ENCODE measurements at regions not wholly inside any gene's neighbourhood (a gene's known extent, or its start where the extent isn't known, plus 50 kb on each side); places are given as distances from the start of the nearest gene placed in this dataset.

DNA sequence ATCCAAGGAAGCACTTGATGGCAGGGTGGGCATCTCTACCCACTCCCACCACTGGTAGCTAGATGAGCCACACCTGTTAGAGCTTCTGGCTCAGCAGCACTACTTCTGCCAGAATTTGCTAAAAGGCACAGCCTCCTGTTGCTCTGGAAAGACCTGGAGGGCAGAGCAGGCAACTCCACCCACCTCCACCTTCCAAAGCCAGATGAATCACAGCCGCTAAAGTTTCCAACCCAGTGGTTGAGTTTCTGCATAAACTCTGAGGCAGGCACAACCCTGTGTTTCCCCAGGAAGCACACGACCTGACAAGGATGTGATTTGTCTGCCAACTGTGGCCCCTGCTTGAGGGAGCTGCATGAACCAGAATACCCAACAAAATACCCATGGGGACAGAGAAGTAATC lies 111.6 kb upstream of the GCFC2 start:
- no peak for ATAC-seq
- no peak overlapping the region for H3K9ac ChIP-seq (ENCODE audit: low read length)
- H3K4me2 ChIP-seq (ENCODE audit: low read length) = no peak overlapping the region
- H3K4me1 ChIP-seq (ENCODE audit: control insufficient read depth in 1 of 2, insufficient read depth in 2 of 2, low read length in 2 of 2) = no peaks in the 10 kb centered on the region
- H2AFZ ChIP-seq (ENCODE audit: low read depth, low read length, poor library complexity, severe bottlenecking) = no peak overlapping the region
- no peak overlapping the region for H3K27ac ChIP-seq (ENCODE audit: low read depth, low read length)
- DNase-seq (ENCODE audit: low read depth, low spot score) = no peak
- no peak overlapping the region for H3K4me3 ChIP-seq (replicated peaks in 1 of 2; ENCODE audit: low read depth in 1 of 2, low read length in 2 of 2)
- BruUV-seq (replicated peaks) = no TSS peak
- no peaks in the 10 kb centered on the region for H3K36me3 ChIP-seq (ENCODE audit: control insufficient read depth in 1 of 2, insufficient read depth in 2 of 2, low read length in 2 of 2)
- intact Hi-C loops (cut with micrococcal nuclease) = no loop called here
- H3K9me2 ChIP-seq (ENCODE audit: insufficient read depth) = no peaks in the 10 kb centered on the region
- ChIA-PET POLR2A (no interaction called here), RAD21 (ENCODE audit: low non-redundant PET in 1 of 2, low total read pairs in 2 of 2, uncharacterized antibody in 2 of 2, unreplicated experiment in 2 of 2) (no interaction called here), CTCF (no interaction called here)
- no peaks in the 10 kb centered on the region for H3K27me3 ChIP-seq (ENCODE audit: insufficient read depth, low read length)
- no peaks in the 10 kb centered on the region for H3K79me2 ChIP-seq (ENCODE audit: insufficient read depth, low read length)
- H4K20me1 ChIP-seq (ENCODE audit: insufficient read depth) = no peaks in the 10 kb centered on the region
- TF ChIP-seq YY1 (IDR thresholded peaks at IDR 0.05; ENCODE audit: extremely low read depth, insufficient replicate concordance, low read depth, low read length) (no peak), SIN3A (IDR thresholded peaks at IDR 0.05; ENCODE audit: low read depth) (no peak), SP1 (IDR thresholded peaks at IDR 0.05; ENCODE audit: low read depth) (no peak), POLR2AphosphoS5 (IDR thresholded peaks at IDR 0.05; ENCODE audit: low read depth, low read length) (no peak)
- TF ChIP-seq, protein P1, sequence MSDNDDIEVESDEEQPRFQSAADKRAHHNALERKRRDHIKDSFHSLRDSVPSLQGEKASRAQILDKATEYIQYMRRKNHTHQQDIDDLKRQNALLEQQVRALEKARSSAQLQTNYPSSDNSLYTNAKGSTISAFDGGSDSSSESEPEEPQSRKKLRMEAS (IDR thresholded peaks at IDR 0.05) = no peak
- no peaks in the 10 kb centered on the region for H3K9me3 ChIP-seq (ENCODE audit: control insufficient read depth in 1 of 2, insufficient read depth in 1 of 2, low read depth in 1 of 2, low read length in 2 of 2)

GRCh38 chr2:75820693-75821092 lies 110.0 kb upstream of the GCFC2 start:
- intact Hi-C loops (cut with micrococcal nuclease) = no loop called here
- H3K27me3 ChIP-seq (ENCODE audit: insufficient read depth, low read length) = no peaks in the 10 kb centered on the region
- no TSS peak for BruUV-seq (replicated peaks)
- DNase-seq (ENCODE audit: low read depth, low spot score) (no peak), ATAC-seq (no peak)
- no peaks in the 10 kb centered on the region for H3K9me3 ChIP-seq (ENCODE audit: control insufficient read depth in 1 of 2, insufficient read depth in 1 of 2, low read depth in 1 of 2, low read length in 2 of 2)
- H4K20me1 ChIP-seq (ENCODE audit: insufficient read depth) = no peaks in the 10 kb centered on the region
- no peaks in the 10 kb centered on the region for H3K36me3 ChIP-seq (ENCODE audit: control insufficient read depth in 1 of 2, insufficient read depth in 2 of 2, low read length in 2 of 2)
- no peak overlapping the region for H3K27ac ChIP-seq (ENCODE audit: low read depth, low read length)
- no peaks in the 10 kb centered on the region for H3K4me1 ChIP-seq (ENCODE audit: control insufficient read depth in 1 of 2, insufficient read depth in 2 of 2, low read length in 2 of 2)
- H2AFZ ChIP-seq (ENCODE audit: low read depth, low read length, poor library complexity, severe bottlenecking) = no peak overlapping the region
- ChIA-PET CTCF (no interaction called here), POLR2A (no interaction called here), RAD21 (ENCODE audit: low non-redundant PET in 1 of 2, low total read pairs in 2 of 2, uncharacterized antibody in 2 of 2, unreplicated experiment in 2 of 2) (no interaction called here)
- H3K4me2 ChIP-seq (ENCODE audit: low read length) = no peak overlapping the region
- no peak overlapping the region for H3K9ac ChIP-seq (ENCODE audit: low read length)
- H3K79me2 ChIP-seq (ENCODE audit: insufficient read depth, low read length) = no peaks in the 10 kb centered on the region
- H3K9me2 ChIP-seq (ENCODE audit: insufficient read depth) = no peaks in the 10 kb centered on the region
- no peak overlapping the region for H3K4me3 ChIP-seq (replicated peaks in 1 of 2; ENCODE audit: low read depth in 1 of 2, low read length in 2 of 2)
- no peak for TF ChIP-seq YY1 (IDR thresholded peaks at IDR 0.05; ENCODE audit: extremely low read depth, insufficient replicate concordance, low read depth, low read length)
- TF ChIP-seq EGR1 (IDR thresholded peaks at IDR 0.05; ENCODE audit: low read depth) = no peak
- TF ChIP-seq REST (IDR thresholded peaks at IDR 0.05; ENCODE audit: low read depth) = no peak
- TF ChIP-seq TCF7L2 (IDR thresholded peaks at IDR 0.05; ENCODE audit: borderline replicate concordance, extremely low read depth, insufficient read depth, insufficient read length) = no peak
- TF ChIP-seq CBX3 (IDR thresholded peaks at IDR 0.05; ENCODE audit: low read depth) = no peak
- TF ChIP-seq ZFX (IDR thresholded peaks at IDR 0.05) = no peak
- no peak for TF ChIP-seq EZH2 (IDR thresholded peaks at IDR 0.05)
- TF ChIP-seq SRF (IDR thresholded peaks at IDR 0.05; ENCODE audit: low read depth) = no peak
- no peak for TF ChIP-seq FOSL1 (IDR thresholded peaks at IDR 0.05; ENCODE audit: low read depth)
- no peak for TF ChIP-seq POLR2A (IDR thresholded peaks at IDR 0.05; ENCODE audit: borderline replicate concordance, extremely low read depth, insufficient read depth, insufficient read length)
- no peak for TF ChIP-seq SP1 (IDR thresholded peaks at IDR 0.05; ENCODE audit: low read depth)
- TF ChIP-seq EZH2phosphoT487 (IDR thresholded peaks at IDR 0.05; ENCODE audit: borderline replicate concordance) = no peak
- TF ChIP-seq CEBPB (IDR thresholded peaks at IDR 0.05; ENCODE audit: low read depth) = no peak
- TF ChIP-seq, protein P2, sequence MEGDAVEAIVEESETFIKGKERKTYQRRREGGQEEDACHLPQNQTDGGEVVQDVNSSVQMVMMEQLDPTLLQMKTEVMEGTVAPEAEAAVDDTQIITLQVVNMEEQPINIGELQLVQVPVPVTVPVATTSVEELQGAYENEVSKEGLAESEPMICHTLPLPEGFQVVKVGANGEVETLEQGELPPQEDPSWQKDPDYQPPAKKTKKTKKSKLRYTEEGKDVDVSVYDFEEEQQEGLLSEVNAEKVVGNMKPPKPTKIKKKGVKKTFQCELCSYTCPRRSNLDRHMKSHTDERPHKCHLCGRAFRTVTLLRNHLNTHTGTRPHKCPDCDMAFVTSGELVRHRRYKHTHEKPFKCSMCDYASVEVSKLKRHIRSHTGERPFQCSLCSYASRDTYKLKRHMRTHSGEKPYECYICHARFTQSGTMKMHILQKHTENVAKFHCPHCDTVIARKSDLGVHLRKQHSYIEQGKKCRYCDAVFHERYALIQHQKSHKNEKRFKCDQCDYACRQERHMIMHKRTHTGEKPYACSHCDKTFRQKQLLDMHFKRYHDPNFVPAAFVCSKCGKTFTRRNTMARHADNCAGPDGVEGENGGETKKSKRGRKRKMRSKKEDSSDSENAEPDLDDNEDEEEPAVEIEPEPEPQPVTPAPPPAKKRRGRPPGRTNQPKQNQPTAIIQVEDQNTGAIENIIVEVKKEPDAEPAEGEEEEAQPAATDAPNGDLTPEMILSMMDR (IDR thresholded peaks at IDR 0.05 in 2 of 3, conservative IDR thresholded peaks at IDR 0.05 in 1 of 3; ENCODE audit: borderline replicate concordance in 1 of 3, insufficient read depth in 1 of 3, low read depth in 2 of 3, low read length in 2 of 3) = no peak
- TF ChIP-seq ZNF274 (IDR thresholded peaks at IDR 0.05; ENCODE audit: low read depth, low read length) = no peak
